ENCODE measurements at regions not wholly inside any gene's neighbourhood (a gene's known extent, or its start where the extent isn't known, plus 50 kb on each side); places are given as distances from the start of the nearest gene placed in this dataset.

GRCh38 chr20:60732322-60732721 is 519.7 kb upstream of the CDH4 start:
- FAIRE-seq (no peak), DNase-seq (ENCODE audit: low read depth in 1 of 2, low spot score in 1 of 2) (no peak), ATAC-seq (no peak)
- WGBS (ENCODE audit: missing lambda C conversion rate) = 0% methylated on average over 3 of the region's 3 CpGs
- TF ChIP-seq NPAS2 (CRISPR knock-in tag; IDR thresholded peaks at IDR 0.05; ENCODE audit: borderline replicate concordance) (no peak), EHMT2 (IDR thresholded peaks at IDR 0.05; ENCODE audit: low read depth) (no peak), USF2 (IDR thresholded peaks at IDR 0.05) (no peak), RAD21 (conservative IDR thresholded peaks at IDR 0.05 in 1 of 2, IDR thresholded peaks at IDR 0.05 in 1 of 2) (no peak), MYC (IDR thresholded peaks at IDR 0.05; ENCODE audit: borderline replicate concordance, low read length) (no peak), POLR2AphosphoS2 (conservative IDR thresholded peaks at IDR 0.05; ENCODE audit: low read length) (no peak), PBX3 (IDR thresholded peaks at IDR 0.05) (no peak), HES2 (IDR thresholded peaks at IDR 0.05) (no peak), SREBF2 (IDR thresholded peaks at IDR 0.05) (no peak)
- Histone ChIP-seq H3K27ac (no peak overlapping the region), H3K4me3 (no peak overlapping the region), H3K9me3 (no peaks in the 10 kb centered on the region), H3K4me2 (no peak overlapping the region), H3K4me1 (no peaks in the 10 kb centered on the region)
- ChIA-PET CTCF (interaction anchor here (0.7 to 1.4 kb wide), 2 partner anchors 14 to 31 kb away, joined by 3 read pairs; no protein-coding TSS in a partner anchor), POLR2A (no interaction called here)

GRCh38 chr20:60748086-60748485 is 504.0 kb upstream of the CDH4 start:
- ChIA-PET CTCF (no interaction called here), POLR2A (no interaction called here)
- no peak overlapping the region for H3K4me2 ChIP-seq
- no peak overlapping the region for H3K4me3 ChIP-seq
- H3K9me3 ChIP-seq = no peaks in the 10 kb centered on the region
- DNase-seq (ENCODE audit: low read depth in 1 of 2, low spot score in 1 of 2) (no peak), FAIRE-seq (no peak), ATAC-seq (no peak)
- no peak overlapping the region for H3K27ac ChIP-seq
- TF ChIP-seq FOSL2 (IDR thresholded peaks at IDR 0.05) = no peak
- TF ChIP-seq FOSL2 (CRISPR knock-in tag; IDR thresholded peaks at IDR 0.05) = no peak
- no peak for TF ChIP-seq HDAC2 (IDR thresholded peaks at IDR 0.05)
- no peak for TF ChIP-seq ZC3H11A (IDR thresholded peaks at IDR 0.05)
- no peak for TF ChIP-seq REST (IDR thresholded peaks at IDR 0.05)
- TF ChIP-seq MYC (IDR thresholded peaks at IDR 0.05; ENCODE audit: borderline replicate concordance, low read length) = no peak
- TF ChIP-seq EHMT2 (IDR thresholded peaks at IDR 0.05; ENCODE audit: low read depth) = no peak
- TF ChIP-seq BHLHE40 (IDR thresholded peaks at IDR 0.05; ENCODE audit: low read depth, low read length) = no peak
- TF ChIP-seq JUNB (IDR thresholded peaks at IDR 0.05) = no peak
- TF ChIP-seq HMGXB4 (CRISPR knock-in tag; IDR thresholded peaks at IDR 0.05; ENCODE audit: borderline replicate concordance) = no peak
- no peak for TF ChIP-seq ZSCAN20 (CRISPR knock-in tag; IDR thresholded peaks at IDR 0.05)
- no peak for TF ChIP-seq JUN (IDR thresholded peaks at IDR 0.05)
- no peak for TF ChIP-seq HES2 (IDR thresholded peaks at IDR 0.05)
- no peak for TF ChIP-seq NFE2L2 (conservative IDR thresholded peaks at IDR 0.05; ENCODE audit: low read length)
- TF ChIP-seq NR3C1 (IDR thresholded peaks at IDR 0.05) = no peak
- no peak for TF ChIP-seq ATOH8 (CRISPR knock-in tag; IDR thresholded peaks at IDR 0.05; ENCODE audit: low read depth)
- no peak for TF ChIP-seq CEBPB (IDR thresholded peaks at IDR 0.05)
- no peak for TF ChIP-seq SMC3 (IDR thresholded peaks at IDR 0.05)
- 35% methylated on average over 6 of the region's 6 CpGs for WGBS (ENCODE audit: missing lambda C conversion rate)
- H3K4me1 ChIP-seq = no peaks in the 10 kb centered on the region
